Sigmoid colon (tissue), 4 donors: ENCODE measurements at regions not wholly inside any gene's neighbourhood (a gene's known extent, or its start where the extent isn't known, plus 50 kb on each side); places are given as distances from the start of the nearest gene placed in this dataset.
"Not testable (repeated sequence)": the region's sequence is repeated elsewhere in the genome, so short reads cannot be mapped to it uniquely, and the experiment has no call there.

Experiments
- POLR2A ChIP-seq, 2 donors: fragments of 450-650 bp; IDR thresholded peaks; one replicate each; pipeline ENCODE4 v1.6.1; 2016; ENCODE audit warnings: antibody characterized with exemption in 2 of 2, mild to moderate bottlenecking in 2 of 2, moderate library complexity in 2 of 2
- POLR2AphosphoS5 ChIP-seq, 4 donors: sonication (generic); formaldehyde crosslinking; IDR thresholded peaks; one replicate each; pipeline ENCODE4 v1.6.1; 2017; ENCODE audit warnings: antibody characterized with exemption in 4 of 4
- TF ChIP-seq, protein P1 (sequence below), 4 experiments: fragments of 450-650 bp in 3 of 4; fragments of 200-600 bp in 1 of 4; IDR thresholded peaks; one replicate each; pipeline ENCODE4 v1.5.1; 2016 to 2019; ENCODE audit warnings: antibody characterized with exemption in 4 of 4, mild to moderate bottlenecking in 3 of 4, moderate library complexity in 2 of 4

- TF ChIP-seq, protein P1, sequence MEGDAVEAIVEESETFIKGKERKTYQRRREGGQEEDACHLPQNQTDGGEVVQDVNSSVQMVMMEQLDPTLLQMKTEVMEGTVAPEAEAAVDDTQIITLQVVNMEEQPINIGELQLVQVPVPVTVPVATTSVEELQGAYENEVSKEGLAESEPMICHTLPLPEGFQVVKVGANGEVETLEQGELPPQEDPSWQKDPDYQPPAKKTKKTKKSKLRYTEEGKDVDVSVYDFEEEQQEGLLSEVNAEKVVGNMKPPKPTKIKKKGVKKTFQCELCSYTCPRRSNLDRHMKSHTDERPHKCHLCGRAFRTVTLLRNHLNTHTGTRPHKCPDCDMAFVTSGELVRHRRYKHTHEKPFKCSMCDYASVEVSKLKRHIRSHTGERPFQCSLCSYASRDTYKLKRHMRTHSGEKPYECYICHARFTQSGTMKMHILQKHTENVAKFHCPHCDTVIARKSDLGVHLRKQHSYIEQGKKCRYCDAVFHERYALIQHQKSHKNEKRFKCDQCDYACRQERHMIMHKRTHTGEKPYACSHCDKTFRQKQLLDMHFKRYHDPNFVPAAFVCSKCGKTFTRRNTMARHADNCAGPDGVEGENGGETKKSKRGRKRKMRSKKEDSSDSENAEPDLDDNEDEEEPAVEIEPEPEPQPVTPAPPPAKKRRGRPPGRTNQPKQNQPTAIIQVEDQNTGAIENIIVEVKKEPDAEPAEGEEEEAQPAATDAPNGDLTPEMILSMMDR (IDR thresholded peaks at IDR 0.05): not testable (repeated sequence)
- not testable (repeated sequence) for TF ChIP-seq POLR2AphosphoS5, POLR2A (IDR thresholded peaks at IDR 0.05)
Measured at GRCh38 chr12:8404341-8404740, 51.4 kb upstream of the CLEC6A start.
